ENCODE measurements at regions not wholly inside any gene's neighbourhood (a gene's known extent, or its start where the extent isn't known, plus 50 kb on each side); places are given as distances from the start of the nearest gene placed in this dataset.

- TF ChIP-seq CTCF (IDR thresholded peaks at IDR 0.05), result peak; percentile 79
- no peak for TF ChIP-seq ZFX (IDR thresholded peaks at IDR 0.05; ENCODE audit: borderline replicate concordance)
Observed at GRCh38 chr4:186472948-186473347, 82.4 kb downstream of the MTNR1A start.
